Smooth muscle cell (in vitro differentiated cells): ENCODE measurements at regions not wholly inside any gene's neighbourhood (a gene's known extent, or its start where the extent isn't known, plus 50 kb on each side); places are given as distances from the start of the nearest gene placed in this dataset.

ENCODE experiments used
- DNase-seq: peaks from one replicate; lab custom pipeline; 2025; ENCODE audit not compliant: unreplicated experiment; lab: John Stamatoyannopoulos, UW
- H2AFZ ChIP-seq: fragments of 200-600 bp; sonication (generic); 2 replicates; pipeline ENCODE4 v1.6.0; 2016; ENCODE audit warnings: antibody characterized with exemption, low read depth, mild to moderate bottlenecking
- H3F3A ChIP-seq: fragments of 200-600 bp; sonication (generic); 2 replicates; pipeline ENCODE4 v1.6.0; 2017; ENCODE audit warnings: antibody characterized with exemption, low read depth
- H3K27ac ChIP-seq: fragments of 200-600 bp; sonication (generic); 2 replicates; pipeline ENCODE4 v1.5.1; 2016; ENCODE audit warnings: low read depth, mild to moderate bottlenecking
- H3K27me3 ChIP-seq: fragments of 200-600 bp; sonication (generic); 2 replicates; pipeline ENCODE4 v1.6.1; 2016; ENCODE audit warnings: low read depth, mild to moderate bottlenecking
- H3K36me3 ChIP-seq: fragments of 200-600 bp; sonication (generic); 2 replicates; pipeline ENCODE4 v1.5.1; 2016; ENCODE audit warnings: low read depth
- H3K4me1 ChIP-seq: fragments of 200-600 bp; sonication (generic); 2 replicates; pipeline ENCODE4 v1.5.1; 2016; ENCODE audit warnings: low read depth
- H3K4me2 ChIP-seq: fragments of 200-600 bp; sonication (generic); 2 replicates; pipeline ENCODE4 v1.6.0; 2016; ENCODE audit warnings: mild to moderate bottlenecking
- H3K4me3 ChIP-seq: fragments of 200-600 bp; sonication (generic); 2 replicates; pipeline ENCODE4 v1.5.1; 2016; ENCODE audit warnings: mild to moderate bottlenecking
- H3K79me2 ChIP-seq: fragments of 200-600 bp; sonication (generic); 2 replicates; pipeline ENCODE4 v1.6.0; 2016; ENCODE audit warnings: low read depth, mild to moderate bottlenecking
- H3K9ac ChIP-seq: fragments of 200-600 bp; sonication (generic); 2 replicates; pipeline ENCODE4 v1.6.0; 2016; ENCODE audit warnings: low read depth
- H3K9me3 ChIP-seq: fragments of 200-600 bp; sonication (generic); replicated peaks from 2 replicates; pipeline ENCODE4 v1.5.1; 2016; ENCODE audit warnings: low read depth
- H4K20me1 ChIP-seq: fragments of 200-600 bp; sonication (generic); 2 replicates; pipeline ENCODE4 v1.6.0; 2016; ENCODE audit warnings: low read depth
- WGBS: methylation state at CpG from one replicate; pipeline ENCODE4 v1.1.7; 2016; ENCODE audit warnings: low lambda C conversion rate; 5-methylcytosine and 5-hydroxymethylcytosine counted together
- TF ChIP-seq, protein P1 (sequence below): fragments of 200-600 bp; sonication (generic); IDR thresholded peaks from 2 replicates; pipeline ENCODE4 v1.5.1; 2017; ENCODE audit warnings: borderline replicate concordance, mild to moderate bottlenecking, antibody characterized with exemption; ENCODE audit not compliant: insufficient read depth, poor library complexity, severe bottlenecking

DNA sequence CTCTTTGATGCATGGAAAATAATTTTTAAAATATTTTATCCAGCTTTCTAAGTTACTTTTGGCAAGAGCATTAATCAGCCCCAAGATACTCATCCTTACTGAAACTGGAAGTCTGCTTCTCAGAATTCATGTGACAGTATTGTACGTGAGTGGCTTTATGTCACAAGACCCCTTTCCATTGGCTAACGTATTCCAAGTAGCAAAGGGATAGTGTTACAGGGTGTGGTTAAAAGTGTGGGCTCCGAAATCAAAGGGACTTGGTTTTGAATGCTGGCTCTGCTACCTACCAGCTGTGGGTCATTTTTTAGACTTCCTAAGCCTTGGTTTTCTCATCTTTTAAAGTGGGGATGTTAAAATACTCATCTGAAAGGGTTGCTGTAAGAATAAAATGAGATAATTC, 91.7 kb downstream of the RHOU start:
- Histone ChIP-seq H2AFZ (peak overlapping the region; percentile 49), H3K4me3 (no peak overlapping the region), H3K27me3 (no peaks in the 10 kb centered on the region), H3K9ac (no peak overlapping the region), H4K20me1 (no peaks in the 10 kb centered on the region), H3F3A (no peaks in the 10 kb centered on the region), H3K4me1 (peaks cover 12% of the 10 kb centered on the region), H3K9me3 (no peaks in the 10 kb centered on the region), H3K79me2 (no peaks in the 10 kb centered on the region), H3K36me3 (no peaks in the 10 kb centered on the region), H3K27ac (no peak overlapping the region), H3K4me2 (peak overlapping the region; percentile 7)
- DNase-seq: no peak
- TF ChIP-seq, protein P1, sequence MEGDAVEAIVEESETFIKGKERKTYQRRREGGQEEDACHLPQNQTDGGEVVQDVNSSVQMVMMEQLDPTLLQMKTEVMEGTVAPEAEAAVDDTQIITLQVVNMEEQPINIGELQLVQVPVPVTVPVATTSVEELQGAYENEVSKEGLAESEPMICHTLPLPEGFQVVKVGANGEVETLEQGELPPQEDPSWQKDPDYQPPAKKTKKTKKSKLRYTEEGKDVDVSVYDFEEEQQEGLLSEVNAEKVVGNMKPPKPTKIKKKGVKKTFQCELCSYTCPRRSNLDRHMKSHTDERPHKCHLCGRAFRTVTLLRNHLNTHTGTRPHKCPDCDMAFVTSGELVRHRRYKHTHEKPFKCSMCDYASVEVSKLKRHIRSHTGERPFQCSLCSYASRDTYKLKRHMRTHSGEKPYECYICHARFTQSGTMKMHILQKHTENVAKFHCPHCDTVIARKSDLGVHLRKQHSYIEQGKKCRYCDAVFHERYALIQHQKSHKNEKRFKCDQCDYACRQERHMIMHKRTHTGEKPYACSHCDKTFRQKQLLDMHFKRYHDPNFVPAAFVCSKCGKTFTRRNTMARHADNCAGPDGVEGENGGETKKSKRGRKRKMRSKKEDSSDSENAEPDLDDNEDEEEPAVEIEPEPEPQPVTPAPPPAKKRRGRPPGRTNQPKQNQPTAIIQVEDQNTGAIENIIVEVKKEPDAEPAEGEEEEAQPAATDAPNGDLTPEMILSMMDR: no peak
- 40% methylated on average over 3 of the region's 3 CpGs for WGBS

DNA sequence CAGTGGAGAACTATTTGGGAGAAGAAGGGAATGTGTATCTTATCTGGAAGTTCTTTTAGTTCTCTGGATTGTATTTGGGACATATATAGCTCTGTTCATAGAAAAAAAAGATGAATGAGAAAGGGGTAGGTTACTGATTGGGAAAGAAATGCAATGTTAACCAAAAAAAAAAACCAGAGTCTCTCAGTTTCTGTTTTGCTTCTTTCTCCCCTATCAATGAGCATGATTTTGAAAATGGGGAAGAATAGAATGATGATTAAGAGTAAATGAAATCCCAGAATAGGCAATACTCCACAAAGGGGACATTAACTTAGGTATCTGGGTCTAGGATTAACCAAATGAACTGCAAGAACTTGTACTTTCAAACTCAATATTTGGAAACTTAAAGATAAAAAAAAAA, 92.9 kb downstream of the RHOU start:
- Histone ChIP-seq H3K79me2 (no peaks in the 10 kb centered on the region), H4K20me1 (no peaks in the 10 kb centered on the region), H3K9ac (no peak overlapping the region), H3K4me2 (no peak overlapping the region), H3F3A (no peaks in the 10 kb centered on the region), H2AFZ (no peak overlapping the region), H3K4me1 (peaks cover 12% of the 10 kb centered on the region), H3K27ac (no peak overlapping the region), H3K27me3 (no peaks in the 10 kb centered on the region), H3K9me3 (no peaks in the 10 kb centered on the region), H3K36me3 (no peaks in the 10 kb centered on the region), H3K4me3 (no peak overlapping the region)
- DNase-seq: no peak
- TF ChIP-seq, protein P1: no peak

DNA sequence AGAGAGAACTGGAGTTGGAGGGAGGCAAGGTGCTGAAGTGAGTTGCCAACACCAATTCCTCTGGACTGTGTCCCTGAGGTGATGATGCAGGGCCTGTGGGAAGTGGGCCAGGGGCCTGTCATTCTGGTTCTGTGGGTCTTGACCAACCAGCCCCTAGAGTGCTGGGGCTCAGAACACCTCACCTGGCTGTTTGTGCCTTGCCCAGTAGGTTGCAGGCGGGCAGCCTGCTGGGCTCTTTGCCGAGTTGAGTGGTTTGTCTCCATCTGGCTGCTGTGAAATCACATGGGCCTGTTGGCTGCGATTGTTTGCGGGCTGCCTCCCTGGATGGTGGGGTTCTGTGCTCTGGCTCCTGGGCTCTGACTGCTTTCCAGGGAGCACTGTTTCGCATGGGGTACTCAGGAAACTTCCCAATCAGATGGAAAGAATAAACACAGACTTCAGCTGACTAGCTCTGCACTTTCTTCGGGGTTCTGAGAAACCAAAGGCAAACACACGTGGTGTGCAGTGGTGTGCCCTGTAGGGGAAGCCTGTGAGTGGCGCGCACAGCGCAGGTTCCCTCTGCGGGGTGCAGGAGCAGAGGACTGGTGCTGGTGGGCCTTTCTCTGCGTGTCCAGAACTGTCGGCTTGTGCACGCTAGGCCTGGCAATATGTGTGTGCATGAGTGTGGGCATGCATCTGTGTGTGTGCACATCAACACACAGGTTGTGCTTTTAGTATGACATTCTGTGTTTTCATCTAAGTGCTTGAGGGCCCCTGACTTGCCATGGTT, 95.1 kb downstream of the RHOU start:
- no peak overlapping the region for H3K9ac ChIP-seq
- H3K27ac ChIP-seq: peak overlapping the region; percentile 63
- DNase-seq: no peak
- H3F3A ChIP-seq: no peaks in the 10 kb centered on the region
- H3K36me3 ChIP-seq: no peaks in the 10 kb centered on the region
- peak overlapping the region; percentile 77 for H3K4me2 ChIP-seq
- H3K27me3 ChIP-seq: no peaks in the 10 kb centered on the region
- H3K79me2 ChIP-seq: no peaks in the 10 kb centered on the region
- 79% methylated on average over 14 of the region's 14 CpGs for WGBS
- no peaks in the 10 kb centered on the region for H4K20me1 ChIP-seq
- no peaks in the 10 kb centered on the region for H3K9me3 ChIP-seq
- H3K4me3 ChIP-seq: no peak overlapping the region
- H2AFZ ChIP-seq: no peak overlapping the region
- TF ChIP-seq, protein P1: no peak
- H3K4me1 ChIP-seq: peaks cover 12% of the 10 kb centered on the region

DNA sequence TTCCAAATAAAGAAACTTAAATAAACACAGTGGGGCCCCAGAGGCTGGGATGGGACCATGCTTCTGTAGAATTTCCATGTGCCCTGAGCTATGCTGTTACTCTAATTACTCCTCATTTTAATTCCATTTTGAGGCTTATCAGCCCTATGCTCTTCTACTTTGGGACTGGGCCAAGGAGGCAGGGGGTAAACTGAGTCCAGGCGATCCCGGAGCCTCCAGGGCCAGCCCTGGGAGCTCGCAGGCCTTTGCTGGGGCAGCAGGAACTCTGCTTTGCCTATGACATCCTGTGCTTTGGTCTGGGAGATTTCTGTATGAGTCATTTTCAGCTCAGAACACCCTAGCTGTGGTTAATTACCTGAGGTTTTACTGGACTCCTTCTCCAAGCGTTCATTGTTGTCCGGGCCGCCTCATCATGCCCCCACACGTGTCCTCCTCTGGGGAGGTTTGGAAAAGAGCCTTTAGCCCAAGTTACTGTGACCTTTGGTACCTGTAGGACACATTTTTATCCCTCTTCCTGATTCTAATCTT, 95.7 kb downstream of the RHOU start:
- Histone ChIP-seq H3K79me2 (no peaks in the 10 kb centered on the region), H3K4me1 (peaks cover 12% of the 10 kb centered on the region), H4K20me1 (no peaks in the 10 kb centered on the region), H3K9me3 (no peaks in the 10 kb centered on the region), H3F3A (no peaks in the 10 kb centered on the region), H3K9ac (no peak overlapping the region), H3K4me2 (peak overlapping the region; percentile 77), H3K27me3 (no peaks in the 10 kb centered on the region), H2AFZ (no peak overlapping the region), H3K27ac (peak overlapping the region; percentile 63), H3K4me3 (no peak overlapping the region), H3K36me3 (no peaks in the 10 kb centered on the region)
- 17% methylated on average over 7 of the region's 7 CpGs for WGBS
- TF ChIP-seq, protein P1: no peak
- no peak for DNase-seq
